Psoas muscle (tissue), 7 donors: ENCODE measurements at regions not wholly inside any gene's neighbourhood (a gene's known extent, or its start where the extent isn't known, plus 50 kb on each side); places are given as distances from the start of the nearest gene placed in this dataset.

Experiments used
- ATAC-seq, 4 donors: fragments of 200-7000 bp; cut with Tn5 transposase; one replicate each; pipeline ENCODE4 v1.9.1; 2020; ENCODE audit warnings: moderate library complexity in 3 of 4, mild to moderate bottlenecking in 2 of 4
- DNase-seq, 2 donors: peaks; one replicate each; pipeline ENCODE4 v3.0.0-alpha.2; 2020
- H3K27ac ChIP-seq: fragments of 200-600 bp; one replicate; pipeline ENCODE4 v1.8.0; 2022
- H3K27me3 ChIP-seq, 3 donors: fragments of 200-600 bp in 1 of 3; one replicate each; pipeline versions ENCODE4 v1.6.1 to v1.8.0; 2013 to 2022; ENCODE audit warnings: low read length in 2 of 3, mild to moderate bottlenecking in 2 of 3, moderate library complexity in 1 of 3; ENCODE audit not compliant: insufficient read depth in 3 of 3
- H3K36me3 ChIP-seq, 2 donors: fragments of 200-600 bp in 1 of 2; one replicate each; pipeline versions ENCODE4 v1.6.1 to v1.8.0; 2013 to 2022; ENCODE audit warnings: low read depth in 1 of 2, mild to moderate bottlenecking in 1 of 2, moderate library complexity in 1 of 2; ENCODE audit not compliant: insufficient read depth in 1 of 2
- H3K4me1 ChIP-seq: fragments of 200-600 bp; one replicate; pipeline ENCODE4 v1.8.0; 2022
- H3K4me3 ChIP-seq: fragments of 200-600 bp; one replicate; pipeline ENCODE4 v1.8.0; 2022; ENCODE audit warnings: mild to moderate bottlenecking
- H3K9me3 ChIP-seq: fragments of 200-600 bp; one replicate; pipeline ENCODE4 v1.8.0; 2022
- CTCF ChIP-seq: fragments of 200-600 bp; IDR thresholded peaks from one replicate; pipeline ENCODE4 v1.8.0; 2022; ENCODE audit warnings: antibody characterized with exemption
- WGBS, 3 donors: extraction: QIAGEN DNeasy Blood & Tissue Kit; methylation state at CpG; one replicate each; pipeline versions ENCODE4 v1.1.6 to v1.1.7; 2013; 5-methylcytosine and 5-hydroxymethylcytosine counted together
- intact Hi-C, 2 donors: fragments of 100-400 bp; cut with DNase I; formaldehyde crosslinking; loops; one replicate each; pipeline versions ENCODE4 v1.11.0 to v1.14.2; 2022
- donor health status: healthy with polysubstance abuse.
- donor health status: DM: no; HTN: no; CAD: no; lungs with moderate emphysema.
- donor health status: Bipolar disorder and iron deficiency.
- donor health status: healthy.
- donor health status: DM: yes; HTN: yes; CAD: no.
- donor health status: DM: no; HTN: no; CAD: no.
- donor health status: DM: yes; HTN: yes; CAD: no.

- Histone ChIP-seq H3K9me3 (no peaks in the 10 kb centered on the region), H3K4me3 (peak overlapping the region; percentile 21), H3K36me3 (peaks cover 0 to 6% of the 10 kb centered on the region in 2 donors), H3K27ac (no peak overlapping the region), H3K4me1 (peaks cover 6% of the 10 kb centered on the region), H3K27me3 (no peaks in the 10 kb centered on the region)
- WGBS, 3 donors: 75 to 93% (median 78%) methylated on average over 7 of the region's 7 CpGs
- intact Hi-C loops: loop anchor here in 1 of 2 donors (10.0 kb wide), 3 partner anchors 53 to 423 kb away; no protein-coding TSS in a partner anchor
- no peak for DNase-seq
- ATAC-seq: no peak
- TF ChIP-seq CTCF: no peak
Measured at GRCh38 chr2:177331466-177331997, 61.0 kb upstream of the AGPS start.

DNA sequence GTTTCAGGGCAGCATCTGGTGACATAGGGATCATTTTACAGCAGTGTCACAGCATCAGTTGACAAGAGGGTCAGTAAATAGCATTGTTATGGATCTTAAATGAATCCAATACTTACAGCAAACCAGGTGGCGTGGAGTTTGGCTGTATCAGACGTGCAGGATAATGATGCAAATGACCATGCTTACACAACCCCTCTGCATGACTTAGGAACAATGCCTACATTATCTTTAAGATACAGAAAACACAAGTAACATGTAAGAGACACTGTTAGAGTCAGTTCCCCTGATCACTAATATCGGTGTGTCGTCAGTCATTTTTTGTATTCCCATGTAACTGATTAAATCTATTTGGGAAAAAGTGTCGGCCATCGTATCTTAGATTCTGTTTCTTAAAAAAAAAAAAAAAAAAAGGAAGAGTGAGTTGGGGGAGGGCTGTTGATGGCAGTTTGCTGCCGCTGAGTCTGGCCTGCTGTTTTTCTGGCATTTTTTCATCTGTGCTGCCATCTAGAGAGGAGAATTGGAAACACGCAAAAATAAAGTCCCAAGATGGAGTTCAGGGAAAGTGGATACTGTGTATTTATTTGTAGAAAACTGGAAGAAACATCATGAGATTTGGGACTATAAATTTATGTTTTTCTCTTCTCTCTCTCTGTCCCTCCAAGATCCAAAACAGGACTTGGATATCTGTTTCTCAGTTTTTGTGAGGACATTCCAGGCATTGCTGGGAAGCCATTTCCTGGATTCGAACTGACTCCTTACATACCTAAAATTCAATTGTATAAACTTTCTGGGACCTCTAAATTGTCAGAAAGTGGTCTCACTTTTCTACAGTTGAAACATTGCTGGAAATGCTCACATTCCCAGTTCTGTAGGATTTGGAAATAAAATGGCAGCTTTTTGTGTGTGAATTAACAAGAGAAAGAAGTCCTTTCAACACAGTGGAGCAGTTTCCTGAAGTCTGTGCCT lies 60.3 kb upstream of the AGPS start:
- peak; percentile 67 for TF ChIP-seq CTCF
- intact Hi-C loops: loop anchor here (1.0 to 10.0 kb wide), 7 partner anchors 52 to 422 kb away; no protein-coding TSS in a partner anchor
- ATAC-seq (peak; percentile 77 to 91 (median 86)), DNase-seq (peak in 1 of 2 donors; percentile 54)
- H3K9me3 ChIP-seq: no peaks in the 10 kb centered on the region
- peaks cover 6% of the 10 kb centered on the region for H3K4me1 ChIP-seq
- WGBS, 3 donors: 26 to 37% (median 32%) methylated on average over 9 of the region's 9 CpGs
- H3K27ac ChIP-seq: peak overlapping the region; percentile 10
- H3K4me3 ChIP-seq: peak overlapping the region; percentile 21
- no peaks in the 10 kb centered on the region for H3K27me3 ChIP-seq
- peaks cover 0 to 6% of the 10 kb centered on the region in 2 donors for H3K36me3 ChIP-seq

GRCh38 chr2:177332992-177333388 lies 59.6 kb upstream of the AGPS start:
- H3K27ac ChIP-seq: no peak overlapping the region
- intact Hi-C loops: loop anchor here (1.0 to 10.0 kb wide), 7 partner anchors 52 to 422 kb away; no protein-coding TSS in a partner anchor
- no peaks in the 10 kb centered on the region for H3K27me3 ChIP-seq
- ATAC-seq: no peak
- peaks cover 10% of the 10 kb centered on the region for H3K4me1 ChIP-seq
- peaks cover 0 to 6% of the 10 kb centered on the region in 2 donors for H3K36me3 ChIP-seq
- no peaks in the 10 kb centered on the region for H3K9me3 ChIP-seq
- no peak for TF ChIP-seq CTCF
- H3K4me3 ChIP-seq: no peak overlapping the region
- no peak for DNase-seq
- 56 to 73% (median 66%) methylated on average over 5 of the region's 5 CpGs for WGBS, 3 donors

DNA sequence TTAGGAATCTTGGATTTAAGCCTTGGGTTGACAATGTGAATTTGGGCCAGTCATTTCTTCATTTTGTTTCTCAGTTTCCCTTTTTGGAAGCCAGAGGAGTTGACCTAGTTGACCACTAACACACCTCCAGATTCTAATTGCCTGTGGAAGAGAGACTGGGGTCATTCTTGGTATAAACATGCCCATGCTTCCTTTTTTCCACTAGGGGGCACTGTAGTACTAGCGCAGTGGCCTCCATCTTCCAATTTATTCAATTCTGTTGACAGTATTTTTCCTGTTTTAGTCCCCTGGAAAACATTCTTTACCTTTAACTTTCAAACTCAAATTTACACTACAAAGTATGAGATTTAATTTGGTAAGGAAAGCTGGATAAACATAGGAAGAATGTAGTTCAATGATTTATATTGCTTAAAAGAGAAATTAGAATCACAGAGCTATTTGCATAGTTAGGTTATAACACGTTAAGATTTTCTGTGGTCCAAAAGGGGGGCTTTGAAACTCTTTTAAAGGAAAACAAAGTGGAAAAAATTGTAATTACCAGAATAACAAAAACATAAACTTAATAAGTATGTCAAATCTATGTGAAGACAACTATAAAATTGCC lies 57.5 kb upstream of the AGPS start:
- WGBS, 3 donors: 33 to 41% (median 40%) methylated on average over 2 of the region's 2 CpGs
- ATAC-seq: peak; percentile 47 to 77 (median 74)
- no peak for DNase-seq

More for the DNA sequence above, 57.5 kb upstream of the AGPS start:
- no peaks in the 10 kb centered on the region for H3K9me3 ChIP-seq
- no peak overlapping the region for H3K4me3 ChIP-seq
- H3K4me1 ChIP-seq: peaks cover 14% of the 10 kb centered on the region
- peaks cover 0 to 6% of the 10 kb centered on the region in 2 donors for H3K36me3 ChIP-seq
- no peaks in the 10 kb centered on the region for H3K27me3 ChIP-seq
- intact Hi-C loops: loop anchor here (1.0 to 10.0 kb wide), 8 partner anchors 50 to 428 kb away; no protein-coding TSS in a partner anchor
- TF ChIP-seq CTCF: peak; percentile 98
- no peak overlapping the region for H3K27ac ChIP-seq
